GM21360 (cell line): ENCODE measurements at regions not wholly inside any gene's neighbourhood (a gene's known extent, or its start where the extent isn't known, plus 50 kb on each side); places are given as distances from the start of the nearest gene placed in this dataset.

Source experiments
- ATAC-seq: cut with Tn5 transposase; IDR thresholded peaks from one replicate; pipeline ENCODE4 v1.9.1; 2021; ENCODE audit warnings: mild to moderate bottlenecking, moderate library complexity; ENCODE audit not compliant: unreplicated experiment

DNA sequence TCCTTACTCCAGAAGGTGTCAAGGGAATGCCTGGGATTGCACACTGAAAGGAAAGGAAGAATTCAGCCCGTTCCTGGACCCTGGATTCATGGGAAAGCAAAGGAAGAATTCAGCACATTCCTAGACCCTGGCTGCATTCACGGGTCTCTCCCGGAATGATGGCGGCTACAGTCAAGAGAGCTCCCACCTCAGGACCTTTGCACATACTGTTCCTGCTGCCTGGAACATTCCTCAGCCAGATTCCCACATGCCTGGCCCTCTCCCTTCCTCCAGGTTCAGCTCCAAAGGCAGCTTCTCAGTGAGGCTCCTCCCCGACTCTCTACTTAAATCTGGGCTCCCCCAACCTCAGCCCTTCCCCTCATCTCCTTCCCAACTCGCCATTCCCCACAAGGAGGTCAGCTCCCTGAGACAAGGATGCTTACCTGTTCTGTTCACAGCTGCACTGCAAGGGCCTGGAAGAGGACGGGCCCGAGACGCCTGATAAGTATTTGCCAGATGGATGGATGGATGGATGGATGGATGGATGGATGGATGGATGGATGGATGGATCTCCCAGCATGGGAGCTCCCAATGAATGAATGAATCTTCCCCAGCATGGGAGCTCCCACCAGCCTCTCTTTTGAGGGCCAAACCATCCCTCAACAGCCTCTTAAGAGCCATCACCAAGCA, 77.4 kb downstream of the NCOR2 start:
- ATAC-seq = no peak

DNA sequence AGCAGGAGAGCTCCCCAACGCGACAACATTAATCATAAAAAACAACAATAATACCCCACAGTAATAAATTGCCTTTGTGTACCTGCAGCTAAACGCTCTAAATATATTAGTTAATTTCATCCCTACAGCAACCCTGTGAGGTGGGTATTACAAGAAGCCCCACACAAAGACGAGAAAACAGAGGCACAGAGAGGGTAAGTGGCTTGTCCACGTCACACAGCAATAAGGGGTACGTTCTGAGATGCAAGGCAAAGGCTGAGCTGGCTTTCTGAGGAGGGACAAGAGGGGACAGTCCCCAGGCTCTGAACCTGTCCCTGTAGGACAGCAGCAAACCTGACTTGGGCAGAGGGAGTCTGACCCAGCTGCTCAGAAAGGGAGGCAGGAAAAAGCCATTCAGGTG, 78.2 kb downstream of the NCOR2 start:
- no peak for ATAC-seq

DNA sequence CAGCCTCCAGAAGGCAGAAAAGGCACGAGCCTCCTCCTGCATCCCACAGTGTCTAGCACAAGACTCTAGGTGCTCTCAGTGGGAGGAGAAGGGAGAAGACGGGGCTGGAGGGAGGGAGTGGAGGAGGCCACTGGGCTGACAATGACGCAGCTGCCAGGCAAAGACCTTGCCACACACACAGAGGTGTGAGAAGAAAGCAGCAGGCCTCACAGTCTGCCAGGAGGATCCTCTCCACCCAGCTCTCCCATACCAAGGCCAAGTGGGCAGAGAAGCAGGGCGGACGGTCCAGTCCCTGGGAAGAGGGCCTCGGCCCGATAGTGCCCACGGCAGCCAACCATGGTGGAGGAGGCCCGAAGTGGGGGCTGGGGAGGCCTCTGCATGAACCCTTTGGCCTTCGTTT, 78.9 kb downstream of the NCOR2 start:
- ATAC-seq = no peak

DNA sequence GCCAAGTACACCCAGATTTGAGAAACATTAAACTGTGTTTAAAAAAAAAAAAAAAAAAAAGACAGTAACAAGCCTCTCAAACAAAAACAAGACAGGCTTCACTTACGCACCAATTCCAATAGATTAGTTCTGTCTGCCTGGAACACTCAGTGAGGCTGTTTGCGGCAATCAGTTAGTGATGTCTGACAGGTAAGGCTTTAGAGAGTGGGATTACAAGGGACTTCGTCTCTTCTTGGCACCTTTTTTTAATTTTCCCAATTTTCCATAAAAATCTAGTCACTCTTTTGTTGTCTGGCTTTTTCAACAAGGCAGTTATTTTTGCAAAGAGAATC, 79.6 kb downstream of the NCOR2 start:
- no peak for ATAC-seq

DNA sequence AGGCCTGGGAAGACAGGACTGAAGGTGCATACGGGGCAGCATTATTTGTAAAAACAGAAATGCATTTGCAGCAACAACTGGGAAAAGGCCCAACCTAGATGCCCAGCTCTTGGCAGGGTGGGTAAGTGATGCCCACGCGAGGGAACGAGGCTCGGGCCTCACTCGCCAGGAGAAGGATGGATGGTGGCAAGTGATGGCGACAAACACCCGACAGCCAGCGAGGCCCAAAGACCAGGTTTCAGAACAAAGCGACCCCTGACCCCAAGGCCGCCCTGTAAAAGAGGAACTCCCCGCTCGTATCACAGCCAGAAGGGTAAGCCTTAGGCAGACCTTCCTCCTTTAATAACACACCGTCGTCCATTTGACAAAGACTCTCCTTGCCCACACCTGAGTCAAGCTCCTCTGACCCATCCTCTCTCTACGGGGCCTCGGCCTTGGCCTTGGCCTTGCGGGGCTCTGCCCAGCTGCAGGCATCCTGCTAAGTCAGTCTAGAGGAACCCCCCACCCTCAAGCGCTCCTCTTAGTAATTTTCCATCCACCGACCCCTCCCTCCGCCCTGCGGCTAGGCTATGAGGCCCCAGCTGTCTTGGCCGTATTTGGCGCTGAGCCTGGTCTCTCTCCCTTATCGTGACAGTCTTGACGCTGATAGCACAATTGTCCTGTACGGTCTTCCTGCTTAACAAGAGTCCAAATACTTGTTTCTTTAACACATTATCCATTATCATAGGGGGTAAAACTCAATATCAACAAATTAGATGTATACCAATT, 80.2 kb downstream of the NCOR2 start:
- no peak for ATAC-seq

DNA sequence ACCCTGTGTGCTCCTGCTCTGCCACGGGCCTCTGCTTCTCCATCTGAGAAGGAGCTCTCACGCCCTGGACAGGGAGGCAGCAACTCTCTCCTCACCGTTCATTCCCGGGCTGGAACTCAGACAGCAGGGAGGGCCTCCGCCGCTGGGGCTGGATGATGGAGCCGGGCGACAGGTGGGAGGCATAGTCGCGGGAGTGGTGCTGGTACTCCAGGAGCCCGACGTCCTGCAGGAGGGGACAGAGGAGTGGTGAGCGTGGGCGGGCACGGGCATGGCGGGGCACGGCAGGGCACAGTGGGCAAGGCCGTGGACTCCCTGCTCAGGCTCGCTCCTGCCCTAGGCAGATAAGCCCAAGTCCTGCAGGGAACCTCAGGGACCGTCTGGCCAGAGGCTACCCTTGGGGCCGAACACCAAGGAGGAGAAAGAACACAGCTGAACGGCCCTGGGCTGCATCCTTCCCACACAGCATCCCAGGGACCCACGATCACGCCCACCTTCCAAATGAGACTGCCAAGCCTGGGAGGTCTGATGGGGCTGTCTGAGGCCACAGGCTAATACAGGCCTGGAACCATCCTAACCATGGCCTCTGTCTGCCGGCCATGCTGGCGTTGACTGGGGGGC, 81.0 kb downstream of the NCOR2 start:
- no peak for ATAC-seq

DNA sequence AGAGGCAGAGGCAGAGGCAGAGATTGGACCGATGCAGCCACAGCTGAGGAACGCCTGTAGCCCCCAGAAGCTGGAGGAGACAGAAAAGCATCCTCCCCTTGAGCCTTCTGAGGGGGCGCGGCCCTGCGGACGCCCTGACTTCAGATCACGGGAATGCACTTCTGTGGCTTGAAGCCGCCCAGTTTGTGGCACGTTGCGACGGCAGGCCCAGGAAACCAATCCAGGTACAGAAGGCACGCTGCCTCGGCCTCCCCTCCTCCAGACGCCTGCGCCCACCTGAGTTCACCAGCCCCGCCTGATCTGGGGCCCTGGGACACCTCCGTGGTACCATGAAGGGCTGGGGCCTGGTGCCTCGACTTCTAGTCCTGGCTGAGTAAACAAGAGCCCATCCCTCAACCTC, 82.0 kb downstream of the NCOR2 start:
- no peak for ATAC-seq

DNA sequence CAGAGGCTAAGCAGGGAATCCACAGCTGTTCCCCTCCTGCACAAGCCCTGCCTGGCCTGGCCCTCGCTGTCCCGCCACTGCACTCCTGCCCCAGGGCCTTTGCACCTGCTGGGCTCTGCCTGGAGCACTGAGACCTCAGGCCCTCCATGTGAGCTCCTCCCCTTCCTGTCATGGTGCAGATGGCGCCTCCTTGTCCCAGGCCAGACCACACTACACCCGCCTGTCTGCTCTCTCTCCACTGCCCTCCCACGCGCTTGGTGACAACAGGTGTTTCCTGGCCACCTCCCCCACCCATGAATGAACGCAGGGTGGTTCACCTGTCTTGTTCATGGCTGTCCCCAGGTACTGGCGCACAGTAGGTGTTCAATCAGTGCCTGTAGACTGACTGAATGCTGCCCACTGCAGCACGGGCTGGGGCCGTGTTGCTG, 82.9 kb downstream of the NCOR2 start:
- no peak for ATAC-seq

DNA sequence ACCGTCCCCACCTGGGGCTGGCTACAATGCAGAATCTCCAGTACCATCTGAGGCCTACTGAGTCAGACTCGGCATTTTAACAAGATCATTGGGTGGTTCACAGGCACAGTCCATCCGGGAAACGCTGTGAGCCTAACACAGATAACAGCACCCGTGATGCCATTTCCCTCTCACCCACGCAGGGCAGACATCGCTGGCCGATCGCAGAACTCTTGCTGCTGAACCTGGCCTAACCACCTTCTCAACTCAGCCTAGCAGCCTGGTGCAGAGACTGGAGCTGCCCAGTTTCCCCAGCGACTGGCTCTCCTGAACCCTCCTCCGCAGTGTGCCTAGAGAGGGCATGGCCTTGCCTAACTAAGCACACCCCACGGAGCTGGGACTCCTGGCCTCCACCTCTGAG, 83.3 kb downstream of the NCOR2 start:
- ATAC-seq = no peak

DNA sequence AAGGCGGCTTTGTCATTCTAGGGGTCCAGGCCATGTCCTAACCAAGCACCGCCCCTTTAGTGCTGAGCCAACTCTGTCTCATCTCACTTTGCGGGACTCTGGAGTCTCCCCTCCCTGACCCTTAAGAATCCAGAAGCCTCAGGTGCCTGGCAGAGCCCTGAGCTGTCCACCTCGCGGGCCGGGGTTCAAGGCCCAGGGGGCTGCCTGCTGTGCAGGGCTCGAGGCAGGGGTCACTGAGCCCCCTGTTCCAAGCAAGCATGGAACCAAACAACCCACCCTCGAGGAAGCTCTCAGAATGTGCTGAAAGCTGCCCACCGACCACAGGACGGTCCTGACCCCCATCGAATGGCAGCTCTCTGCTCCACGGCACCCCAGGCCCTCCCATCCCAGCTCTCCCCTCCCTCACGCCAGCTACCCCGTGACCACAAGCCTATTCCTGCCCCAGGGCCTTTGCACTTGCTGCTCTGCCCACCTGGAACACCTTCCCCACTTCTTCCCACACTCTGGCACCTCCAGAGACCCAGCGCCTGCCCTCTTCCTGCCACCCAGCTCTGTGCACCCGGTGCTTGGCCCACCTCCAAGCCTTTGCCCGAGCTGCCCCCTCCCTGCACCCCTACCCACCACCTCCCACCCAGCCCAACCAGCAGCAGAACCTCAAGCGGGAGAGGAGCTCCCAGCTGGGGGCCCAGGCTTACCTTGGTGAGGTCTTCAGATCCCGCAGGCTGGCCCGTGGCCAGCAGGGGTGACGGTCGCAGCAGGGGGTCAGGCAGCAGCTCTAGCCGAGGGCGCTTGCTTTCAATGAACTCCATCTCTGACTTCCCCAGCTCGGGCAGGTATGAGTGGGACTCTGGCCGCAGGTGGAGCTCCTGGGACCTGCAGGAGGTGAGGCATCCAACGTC, 84.3 kb downstream of the NCOR2 start:
- ATAC-seq = no peak

DNA sequence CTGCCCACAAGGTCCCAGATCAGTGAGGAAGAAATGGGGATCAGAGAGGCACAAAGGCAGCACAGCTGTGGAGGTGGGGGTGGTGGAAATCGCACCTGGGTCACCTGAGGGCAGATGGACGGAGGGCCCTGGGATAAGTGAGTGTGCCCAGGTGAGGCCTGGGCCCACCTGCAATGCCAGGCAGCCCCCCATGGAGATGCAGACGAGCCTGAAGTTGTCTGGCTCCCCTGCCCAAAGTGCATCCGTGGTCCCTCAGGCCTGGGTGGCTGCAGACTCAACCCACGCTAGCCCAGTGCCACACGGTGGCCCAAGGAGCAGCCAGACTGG, 84.9 kb downstream of the NCOR2 start:
- no peak for ATAC-seq

DNA sequence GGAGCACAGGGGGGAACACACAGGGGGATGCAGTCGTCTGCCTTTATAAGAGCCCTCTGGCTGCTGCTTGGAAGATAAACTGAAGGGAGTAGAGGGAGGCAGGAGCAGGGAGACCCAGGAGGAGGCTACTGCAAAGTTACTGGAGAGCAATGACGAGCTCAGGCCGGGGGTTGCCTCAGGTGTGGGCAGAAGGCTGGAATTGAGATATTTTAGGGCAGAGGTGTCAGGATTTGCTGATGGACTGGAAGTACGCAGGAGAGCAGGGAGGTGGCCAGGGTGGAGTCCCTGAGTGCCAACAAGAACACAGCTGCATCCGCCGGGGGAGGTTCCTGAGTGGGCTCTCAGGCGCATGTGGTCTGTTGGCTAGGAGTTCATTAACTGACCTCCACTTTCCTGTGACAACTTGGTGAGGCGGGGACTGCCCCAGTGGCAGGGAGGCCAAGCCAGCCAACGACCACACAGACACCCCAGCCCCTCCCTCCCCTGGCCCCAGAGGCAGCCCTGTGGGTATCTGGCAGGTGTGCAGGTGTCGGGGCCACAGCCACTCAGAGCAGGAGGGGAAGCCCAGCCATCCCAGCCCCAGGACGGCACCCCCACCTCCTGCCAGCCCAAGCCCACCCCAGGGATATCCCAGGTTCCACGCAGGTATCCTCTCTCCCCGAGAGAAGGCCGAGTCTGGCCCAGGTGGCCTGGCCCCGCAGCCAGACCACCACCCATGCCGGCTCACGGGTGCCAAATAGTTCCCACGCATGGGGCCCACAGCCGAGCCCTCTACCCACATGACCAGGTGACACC, 85.4 kb downstream of the NCOR2 start:
- ATAC-seq = no peak

DNA sequence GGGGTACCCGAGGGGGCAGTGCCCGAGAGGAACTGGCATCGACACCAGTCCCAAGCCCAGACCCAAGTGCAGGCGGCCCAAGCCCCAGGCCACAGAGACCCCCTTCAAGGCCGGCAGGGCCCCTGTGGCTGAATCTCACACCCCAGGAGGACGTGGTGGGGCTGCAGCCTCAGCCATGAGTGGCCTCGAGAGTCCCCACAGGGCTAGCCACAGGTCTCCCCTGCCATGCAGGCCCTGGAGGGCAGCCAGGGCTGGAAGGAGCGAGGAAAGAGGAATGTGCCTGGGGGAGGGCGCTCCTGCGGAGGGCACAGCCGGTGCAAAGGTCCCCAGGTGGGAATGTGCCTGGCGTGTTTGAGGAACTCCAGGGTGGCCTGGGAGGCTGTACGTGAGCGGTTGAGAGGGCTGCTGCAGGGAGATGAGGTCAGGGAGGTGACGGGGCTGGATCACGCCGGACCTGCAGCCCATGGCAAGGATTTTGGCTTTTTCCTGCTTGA, 86.1 kb downstream of the NCOR2 start:
- no peak for ATAC-seq

DNA sequence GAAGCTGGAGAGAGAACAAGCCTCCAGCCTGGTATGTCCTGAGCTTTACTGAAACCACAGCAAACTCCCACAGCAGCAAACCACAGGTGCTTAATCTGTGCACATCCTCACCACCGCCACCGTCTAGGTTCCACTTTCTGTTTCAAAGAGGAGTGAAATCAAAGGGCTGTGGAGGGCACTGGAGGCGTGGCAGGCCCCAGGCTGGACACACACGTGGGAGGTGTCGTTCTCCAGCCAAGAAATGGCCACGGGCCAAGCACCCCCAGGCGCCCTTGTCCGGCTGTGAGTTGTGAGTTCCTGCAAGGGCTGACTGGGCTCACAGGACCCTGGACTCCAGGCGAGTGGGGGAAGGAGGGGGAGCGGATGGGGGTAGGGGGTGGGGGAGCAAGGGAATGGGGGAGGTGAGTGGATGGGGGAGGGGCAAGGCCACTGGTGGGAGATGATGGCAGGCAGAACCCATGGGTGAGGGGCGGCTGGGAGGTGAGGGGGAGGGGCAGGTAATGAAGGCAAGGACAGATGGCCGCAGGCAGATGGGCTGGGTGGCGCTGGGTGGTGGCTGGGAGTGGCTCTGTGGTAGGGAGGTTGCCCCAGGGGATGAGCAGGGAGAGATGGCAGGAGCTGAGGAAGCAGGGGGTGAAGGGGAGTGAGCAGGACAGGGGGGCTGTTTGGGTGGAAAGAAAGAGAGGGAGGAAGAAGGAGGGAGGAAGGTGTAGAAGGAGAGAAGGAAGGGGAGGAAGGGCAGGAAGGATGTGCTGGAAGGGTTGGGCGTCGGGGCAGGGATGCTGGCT, 86.7 kb downstream of the NCOR2 start:
- ATAC-seq = peak; percentile 66

DNA sequence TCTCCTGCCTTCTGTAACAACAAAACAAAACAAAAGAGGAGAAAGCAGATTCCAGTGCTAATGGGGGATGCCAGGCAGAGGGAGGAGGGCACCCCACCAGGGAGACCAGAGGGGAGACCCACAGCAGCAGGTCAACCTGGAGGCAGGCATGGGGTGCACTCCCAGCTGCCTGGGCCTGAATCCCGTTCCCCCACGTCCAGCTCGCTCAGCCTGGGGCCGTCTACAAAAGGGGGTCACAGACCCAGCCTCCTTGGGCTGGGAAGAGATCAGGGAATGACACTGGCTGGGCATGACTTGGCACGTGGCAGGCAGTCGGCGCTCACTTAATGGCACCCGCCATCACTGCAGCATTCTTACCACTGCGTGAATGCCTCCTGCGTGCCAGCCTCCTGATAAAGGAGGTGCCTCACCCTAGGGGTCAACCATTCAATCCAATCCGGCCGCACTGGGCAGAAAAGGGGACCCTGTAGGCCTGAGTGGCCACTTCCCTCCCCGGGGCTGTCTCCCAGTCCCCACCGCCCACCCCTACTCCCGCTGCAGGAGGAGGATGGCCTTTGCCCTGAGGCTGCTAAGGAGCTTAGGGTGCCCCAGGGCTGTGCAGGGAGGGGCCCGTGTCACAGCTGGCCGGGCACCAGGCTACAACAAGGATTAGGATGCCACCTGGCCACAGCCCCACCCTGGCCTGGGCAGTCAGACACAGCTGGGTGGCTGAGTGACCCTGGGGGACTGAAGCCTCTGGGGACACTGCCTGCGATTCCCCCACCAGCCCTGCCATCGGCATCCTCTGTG, 87.5 kb downstream of the NCOR2 start:
- peak; percentile 1 for ATAC-seq

DNA sequence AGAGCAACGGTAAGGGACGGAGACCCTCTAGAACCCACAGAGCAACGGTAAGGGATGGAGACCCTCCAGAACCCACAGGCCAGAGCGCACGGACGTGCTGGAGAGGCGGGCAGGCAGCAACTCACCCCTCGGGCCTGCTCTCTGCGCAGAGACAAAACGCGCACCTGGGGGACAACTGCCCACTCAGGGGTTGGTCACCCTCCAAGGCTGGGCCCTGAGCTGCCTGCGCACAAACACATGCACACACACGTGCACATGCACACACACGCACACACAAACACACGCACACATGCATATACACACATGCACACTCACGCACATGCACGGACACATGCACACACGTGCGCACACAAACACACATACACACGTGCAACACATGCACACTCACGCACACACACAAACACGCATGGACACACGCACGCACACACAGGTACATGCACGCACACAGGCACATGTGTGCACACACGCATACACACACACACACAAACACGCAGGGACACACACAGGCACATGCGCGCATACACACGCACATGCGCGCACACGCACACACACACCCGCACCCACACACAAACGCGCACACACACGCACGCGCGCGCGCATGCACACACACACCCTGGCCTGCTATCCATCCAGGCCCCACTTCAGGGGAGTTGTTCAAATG, 88.3 kb downstream of the NCOR2 start:
- ATAC-seq = no peak

DNA sequence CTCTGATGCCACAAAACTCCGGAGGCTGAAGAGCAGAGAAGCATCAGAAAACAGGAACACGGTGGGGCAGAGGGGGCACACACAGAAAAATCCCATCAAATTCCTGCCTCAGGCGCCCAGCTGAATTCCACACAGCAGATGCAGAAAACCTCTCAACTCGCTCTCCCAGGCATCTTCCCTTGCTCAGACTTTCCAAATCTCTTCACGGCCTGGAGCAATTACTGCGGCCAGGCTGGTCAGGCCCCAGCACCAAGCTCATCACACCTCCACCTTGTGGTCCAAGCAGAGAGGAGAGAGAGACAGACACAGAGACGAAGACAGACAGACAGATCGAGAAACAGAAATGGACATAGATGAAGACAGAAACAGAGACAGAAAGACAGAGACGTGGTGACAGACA, 89.0 kb downstream of the NCOR2 start:
- no peak for ATAC-seq

DNA sequence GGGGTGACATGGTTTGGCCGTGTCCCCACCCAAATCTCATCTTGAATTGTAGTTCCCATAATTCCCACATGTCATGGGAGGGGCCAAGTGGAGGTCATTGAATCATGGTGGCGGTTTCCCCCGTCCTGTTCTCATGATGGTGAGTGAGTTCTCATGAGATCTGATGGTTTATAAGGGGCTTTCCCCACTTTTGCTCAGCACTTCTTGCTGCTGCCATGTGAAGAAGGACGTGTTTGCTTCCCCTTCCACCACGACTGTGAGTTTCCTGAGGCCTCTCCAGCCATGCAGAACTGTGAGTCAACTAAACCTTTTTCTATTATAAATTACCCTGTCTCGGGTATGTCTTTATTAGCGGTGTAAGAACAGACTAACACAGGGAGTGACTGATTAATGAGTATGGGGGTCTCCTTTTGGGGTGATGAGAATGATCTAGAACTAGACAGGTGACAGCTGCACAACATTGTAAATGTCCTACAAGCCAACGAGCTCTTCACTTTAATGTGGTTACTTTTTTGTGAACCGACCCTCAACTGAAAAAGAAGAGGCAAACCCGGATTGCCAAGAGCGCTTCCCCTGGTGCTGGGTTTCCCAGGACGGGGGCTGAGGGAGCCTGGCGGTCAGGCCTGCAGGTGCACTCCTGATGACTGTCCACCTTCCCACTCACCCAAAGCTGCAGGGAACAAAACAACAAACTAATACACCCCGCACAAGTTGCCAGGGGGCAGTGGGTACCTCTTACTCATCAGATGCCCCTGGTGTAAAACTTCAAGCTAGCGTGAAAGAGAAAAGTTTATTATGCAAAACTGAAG, 90.1 kb downstream of the NCOR2 start:
- no peak for ATAC-seq
